HG02970 (cell line): ENCODE measurements at regions not wholly inside any gene's neighbourhood (a gene's known extent, or its start where the extent isn't known, plus 50 kb on each side); places are given as distances from the start of the nearest gene placed in this dataset.

Experiments
- ATAC-seq: cut with Tn5 transposase; IDR thresholded peaks from one replicate; pipeline ENCODE4 v1.9.1; 2021; ENCODE audit warnings: mild to moderate bottlenecking, moderate library complexity, moderate number of reproducible peaks; ENCODE audit not compliant: unreplicated experiment, low FRiP score

DNA sequence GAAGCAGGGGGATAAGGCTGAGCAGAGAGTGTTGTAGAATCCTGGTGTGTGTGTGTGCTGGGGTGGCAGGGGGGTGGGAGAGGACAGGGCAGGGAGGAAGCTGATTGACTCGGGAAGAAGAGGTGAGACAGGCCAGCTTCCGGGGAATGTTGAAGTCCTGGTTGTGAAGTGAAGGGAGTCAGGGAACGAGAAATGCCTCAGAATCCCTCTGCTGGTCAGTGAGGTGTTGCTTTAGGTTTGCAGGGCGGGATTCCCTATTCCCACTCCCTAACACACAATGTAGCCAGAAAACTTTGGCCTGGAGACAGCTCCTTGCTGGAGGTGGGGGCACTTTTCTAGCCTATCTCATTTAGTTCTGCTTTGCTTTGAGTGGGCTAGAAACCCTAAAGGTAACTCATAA, 265.1 kb downstream of the HAUS1 start:
- ATAC-seq = no peak

GRCh38 chr18:46370898-46371297, 266.7 kb downstream of the HAUS1 start:
- no peak for ATAC-seq

DNA sequence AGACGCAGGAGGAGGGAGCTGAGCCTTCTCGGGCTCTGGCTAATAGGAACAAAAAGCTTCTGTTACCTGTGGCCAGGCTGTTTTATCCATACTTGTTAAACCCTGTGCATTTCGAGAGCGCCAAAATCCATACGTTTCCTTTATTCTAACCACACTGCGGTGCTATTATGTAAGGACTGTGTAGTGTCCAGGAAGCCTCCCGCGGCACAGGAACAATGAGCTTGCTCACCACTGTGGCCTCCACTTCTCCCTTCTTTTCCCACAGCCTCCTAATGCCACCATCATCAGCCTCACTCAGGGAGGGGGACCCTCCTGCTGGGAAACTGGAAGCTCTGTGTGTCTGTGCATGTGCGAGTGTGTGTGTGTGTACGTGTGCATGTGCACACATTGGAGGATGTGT, 268.5 kb downstream of the HAUS1 start:
- no peak for ATAC-seq

- ATAC-seq = no peak
These were observed 268.9 kb downstream of the HAUS1 start for GRCh38 chr18:46373131-46373530.

DNA sequence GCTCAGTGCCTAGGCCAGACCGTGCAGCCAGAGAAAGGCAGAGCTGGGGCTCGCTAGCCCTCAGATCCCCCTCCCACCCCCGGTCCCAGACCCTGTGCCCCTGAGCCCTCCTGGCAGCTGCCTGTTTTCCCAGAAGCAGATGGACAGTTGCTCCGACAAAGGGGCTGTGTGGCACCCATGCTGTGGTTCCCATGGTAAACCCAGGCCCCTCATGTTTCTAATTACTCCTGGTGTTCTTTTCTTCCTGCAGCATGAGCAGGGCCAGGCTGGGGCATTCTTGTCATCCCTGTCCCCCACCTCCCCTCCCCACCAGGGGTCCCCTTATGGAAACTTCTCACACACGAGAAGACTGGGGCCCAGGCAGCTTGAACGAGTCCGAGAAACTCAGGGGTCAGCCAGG, 269.6 kb downstream of the HAUS1 start:
- ATAC-seq = no peak

DNA sequence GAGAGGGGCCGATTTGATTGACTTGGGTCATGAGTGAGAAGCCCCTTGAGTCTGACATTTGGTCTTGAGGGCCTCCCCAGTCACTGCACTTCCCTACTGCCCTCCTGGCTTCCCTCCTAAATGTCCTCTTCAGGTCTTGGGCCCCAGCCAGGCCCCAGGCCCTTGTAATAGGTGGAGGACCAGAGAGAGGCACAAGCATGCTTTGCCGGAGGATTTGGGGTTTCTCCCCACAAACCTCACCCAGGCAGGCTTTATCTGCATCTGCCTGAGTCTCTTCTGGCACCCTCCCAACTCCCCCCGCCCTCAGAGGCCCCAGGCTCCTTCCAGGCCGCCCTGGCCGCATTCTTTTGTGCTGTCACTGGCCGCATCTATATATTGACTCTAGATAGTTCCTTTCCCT, 270.7 kb downstream of the HAUS1 start:
- no peak for ATAC-seq

DNA sequence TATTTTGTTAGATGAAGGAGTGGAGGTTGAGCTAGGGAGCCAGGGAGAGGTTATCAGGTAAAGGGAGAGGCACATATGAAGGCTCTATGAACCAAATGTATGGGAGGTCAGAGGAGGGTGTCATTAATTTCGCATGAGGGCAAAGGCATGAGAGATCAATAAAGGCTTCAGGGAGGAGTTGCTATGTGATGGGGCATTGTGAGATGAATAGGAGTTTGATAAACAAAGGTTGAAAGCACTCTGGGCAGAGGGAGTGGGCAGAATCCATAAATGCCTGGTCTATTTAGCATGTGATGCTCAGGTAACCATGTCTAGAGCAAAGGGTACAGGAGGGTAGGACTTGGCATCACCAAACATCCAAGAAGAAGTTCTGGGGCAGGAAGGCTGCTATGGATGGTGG, 273.4 kb downstream of the HAUS1 start:
- no peak for ATAC-seq

DNA sequence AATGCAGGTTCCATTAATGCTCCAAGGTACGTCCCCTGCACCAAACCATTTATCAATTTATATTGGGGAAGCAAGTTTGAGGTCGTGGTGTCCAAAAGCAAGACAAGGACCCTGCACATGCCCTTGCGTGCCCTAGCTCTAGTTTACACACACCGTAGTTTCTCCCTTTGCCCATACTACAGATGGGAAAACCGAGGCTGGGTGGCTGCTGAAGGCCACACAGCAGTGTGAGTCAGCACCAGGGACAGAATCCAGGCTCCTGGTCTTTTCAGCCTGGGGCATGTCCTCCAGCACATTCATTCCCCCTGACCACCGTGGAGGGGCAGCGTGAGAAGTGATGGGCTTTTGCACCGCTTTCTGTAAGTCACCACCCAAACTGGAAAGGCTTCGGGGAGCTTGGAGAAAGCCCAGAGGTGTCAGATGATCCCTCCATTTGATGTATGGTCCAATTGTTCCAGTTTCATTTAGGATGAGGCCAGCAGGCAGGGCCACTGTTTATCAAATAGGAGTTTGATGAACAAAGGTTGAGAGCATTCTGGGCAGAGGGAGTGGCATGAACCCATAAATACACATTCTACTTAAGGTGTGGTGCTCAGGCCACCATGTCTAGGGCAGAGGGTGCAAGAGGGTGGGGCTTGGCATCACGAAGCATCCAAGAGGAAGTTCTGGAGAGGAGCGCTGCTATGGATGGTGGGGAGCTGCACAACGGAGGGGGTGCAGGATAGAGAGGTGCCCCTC, 274.1 kb downstream of the HAUS1 start:
- ATAC-seq = no peak

- no peak for ATAC-seq
These were observed 274.7 kb downstream of the HAUS1 start for GRCh38 chr18:46378864-46379207.

DNA sequence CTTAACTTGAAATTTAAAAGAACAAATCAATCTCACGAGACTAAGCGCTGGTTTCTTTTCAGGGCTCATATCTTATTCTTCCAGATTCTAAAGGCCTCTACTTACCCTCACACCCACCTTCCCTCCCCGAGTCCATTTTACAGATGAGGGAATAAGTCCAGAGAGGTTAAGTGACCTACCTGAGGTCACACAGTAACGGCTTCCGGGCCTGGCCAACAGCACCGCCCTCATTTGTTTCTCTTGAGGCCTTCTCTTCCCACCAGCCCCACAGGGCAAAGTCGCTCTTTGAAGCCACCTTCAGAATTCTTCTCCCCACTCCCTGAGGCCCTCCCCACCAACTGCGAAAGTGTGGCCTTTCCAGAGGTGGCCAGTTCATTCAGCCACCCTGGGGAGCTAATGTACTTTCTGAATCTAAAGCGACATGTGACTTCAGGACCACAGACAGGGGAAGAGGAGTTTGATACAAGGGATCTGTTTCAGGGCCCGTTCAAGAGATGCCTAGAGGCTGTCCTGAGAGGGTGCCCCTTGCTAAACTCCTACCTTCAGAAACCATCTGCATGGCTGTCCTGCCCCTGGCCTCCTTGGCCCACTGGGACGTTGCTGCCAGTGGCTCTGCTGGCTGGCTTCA, 275.3 kb downstream of the HAUS1 start:
- no peak for ATAC-seq

- no peak for ATAC-seq
These were observed 271.9 kb downstream of the LOXHD1 start for GRCh38 chr18:46385124-46385523.

- ATAC-seq = no peak
These were observed 270.2 kb downstream of the LOXHD1 start for GRCh38 chr18:46386788-46387187.

DNA sequence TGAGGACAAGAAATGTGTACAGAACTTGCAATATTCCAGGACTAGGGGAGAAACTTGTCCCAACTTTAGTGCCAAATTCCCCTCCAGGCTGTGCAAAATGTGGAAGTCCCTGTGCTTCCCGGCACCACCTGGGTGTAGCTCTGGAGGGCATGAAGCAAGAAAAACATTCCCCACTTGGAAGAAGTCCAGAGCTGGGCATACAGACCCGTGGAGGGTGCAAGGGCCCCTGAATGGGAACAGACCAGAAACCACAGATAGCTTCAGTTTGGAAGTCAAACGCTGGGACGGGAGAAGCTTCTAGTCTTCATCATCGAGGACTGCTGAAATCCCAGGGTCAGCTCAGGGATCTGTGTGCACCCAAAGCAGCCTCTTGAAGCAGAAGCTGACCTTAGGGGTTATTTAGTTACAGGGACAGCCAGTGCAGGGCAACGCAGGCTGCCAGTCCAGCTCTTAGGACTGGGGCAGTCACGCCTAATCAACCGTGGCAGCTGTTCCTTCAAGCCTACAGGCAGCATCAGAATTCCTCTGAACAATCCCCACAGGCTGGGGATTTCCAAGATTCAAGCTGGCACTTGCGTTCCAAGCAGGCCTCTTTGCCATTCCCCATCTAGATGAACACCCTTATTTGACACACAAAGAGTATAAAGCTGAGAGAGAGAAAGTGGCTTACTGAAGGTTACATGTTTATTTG, 269.4 kb downstream of the LOXHD1 start:
- no peak for ATAC-seq

DNA sequence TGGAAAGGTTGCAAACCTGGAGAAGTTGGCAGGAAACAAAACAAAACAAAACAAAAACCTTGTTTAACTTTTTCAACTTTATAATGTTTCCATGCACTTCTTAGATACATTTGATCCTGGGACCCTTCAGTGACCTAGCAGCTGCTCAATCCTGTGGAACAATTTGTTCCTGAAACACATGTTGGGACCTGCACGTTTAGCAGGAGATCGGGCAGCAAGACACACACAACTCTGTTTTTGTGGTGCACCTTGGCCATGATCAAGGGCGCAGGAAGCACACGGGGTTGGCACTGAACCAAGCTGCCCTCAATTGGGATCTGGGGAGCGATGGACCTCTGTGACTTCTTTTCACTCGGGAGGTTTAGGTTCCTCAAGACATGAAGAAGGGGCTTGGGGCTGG, 268.7 kb downstream of the LOXHD1 start:
- ATAC-seq = no peak

DNA sequence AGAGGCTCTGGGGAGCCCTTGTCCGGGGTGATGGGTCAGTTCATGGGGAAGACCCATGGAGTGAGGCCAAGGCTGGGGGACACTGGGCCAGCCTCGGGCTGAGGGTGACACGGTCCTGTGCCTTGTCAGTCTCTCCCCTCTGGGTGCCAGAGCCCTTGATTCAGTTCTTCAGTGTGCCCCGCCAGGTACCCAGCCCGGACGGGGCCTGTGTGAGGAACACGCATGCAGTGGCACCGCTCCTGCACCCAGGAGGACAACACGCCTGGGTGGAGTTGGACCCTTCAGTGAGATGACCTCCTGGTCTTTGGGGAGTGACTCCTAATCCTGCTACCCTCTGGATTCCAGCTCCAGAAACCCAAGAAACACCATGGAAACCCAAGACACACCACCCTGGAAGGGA, 264.4 kb downstream of the LOXHD1 start:
- no peak for ATAC-seq

- no peak for ATAC-seq
These were observed 263.8 kb downstream of the LOXHD1 start for GRCh38 chr18:46393230-46393629.

- ATAC-seq = no peak
These were observed 263.1 kb downstream of the LOXHD1 start for GRCh38 chr18:46393961-46394360.

DNA sequence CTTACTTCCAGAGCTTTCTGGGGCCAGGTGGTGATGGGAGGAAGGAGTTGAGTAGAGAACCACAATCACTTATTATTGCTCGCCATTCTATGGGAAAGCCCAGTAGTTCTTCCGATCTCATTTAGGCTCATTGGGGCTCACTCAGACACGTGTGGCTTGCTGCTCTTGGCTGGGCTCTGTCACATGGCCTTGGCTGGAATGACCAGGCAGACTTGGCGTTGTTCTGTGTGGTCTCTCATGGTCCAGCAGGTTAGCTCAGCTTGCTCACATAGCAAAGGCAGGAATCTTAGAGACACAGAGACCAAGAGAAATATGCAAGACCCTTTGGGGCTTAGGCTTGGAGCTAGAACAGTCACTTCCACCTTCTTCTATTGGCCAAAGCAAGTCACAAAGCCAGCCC, 261.2 kb downstream of the LOXHD1 start:
- no peak for ATAC-seq

DNA sequence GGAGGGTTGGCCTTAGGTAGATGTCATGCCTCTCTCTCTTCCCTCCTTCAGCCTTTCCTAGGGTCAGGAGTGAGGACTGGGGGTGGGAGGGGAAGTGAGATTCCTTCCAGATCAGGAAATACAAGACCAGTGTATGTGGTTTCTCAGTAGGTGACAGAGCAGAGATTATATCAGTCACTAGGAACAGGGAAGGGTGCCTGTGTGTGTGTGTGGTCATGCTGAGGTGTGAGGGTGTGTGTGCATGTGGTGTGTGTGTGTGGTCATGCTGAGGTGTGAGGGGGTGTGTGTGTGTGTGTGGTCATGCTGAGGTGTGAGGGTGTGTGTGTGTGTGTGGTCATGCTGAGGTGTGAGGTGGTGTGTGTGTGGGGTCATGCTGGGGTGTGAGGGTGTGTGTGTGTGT, 259.8 kb downstream of the LOXHD1 start:
- no peak for ATAC-seq

DNA sequence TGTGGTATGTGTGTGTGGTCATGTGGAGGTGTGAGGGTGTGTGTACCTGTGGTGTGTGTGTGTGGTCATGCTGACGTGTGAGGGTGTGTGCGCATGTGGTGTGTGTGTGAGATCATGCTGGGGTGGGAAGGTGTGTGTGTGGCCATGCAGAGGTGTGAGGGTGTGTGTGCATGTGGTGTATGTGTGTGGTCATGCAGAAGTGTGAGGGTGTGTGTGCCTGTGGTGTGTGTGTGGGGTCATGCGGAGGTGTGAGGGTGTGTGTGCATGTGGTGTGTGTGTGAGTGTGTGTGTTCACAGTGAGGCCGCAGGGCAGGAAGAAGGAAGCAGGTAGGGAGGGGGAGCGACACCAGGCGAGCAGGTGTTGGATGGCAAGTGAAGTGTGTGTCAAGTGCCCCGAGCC, 259.0 kb downstream of the LOXHD1 start:
- no peak for ATAC-seq

- ATAC-seq = no peak
These were observed 258.4 kb downstream of the LOXHD1 start for GRCh38 chr18:46398625-46399024.

- no peak for ATAC-seq
These were observed 257.7 kb downstream of the LOXHD1 start for GRCh38 chr18:46399303-46399702.
